OCI-LY1 (cell line): ENCODE measurements at regions not wholly inside any gene's neighbourhood (a gene's known extent, or its start where the extent isn't known, plus 50 kb on each side); places are given as distances from the start of the nearest gene placed in this dataset.

ENCODE experiments used
- H2AFZ ChIP-seq: fragments of 200-600 bp; sonication (generic), shearing (Covaris generic); 2 replicates; pipeline ENCODE4 v1.6.0; 2014; ENCODE audit warnings: antibody characterized with exemption, mild to moderate bottlenecking, low read length
- H3F3A ChIP-seq: fragments of 200-600 bp; sonication (generic), shearing (Covaris generic); 2 replicates; pipeline ENCODE4 v1.6.0; 2014; ENCODE audit warnings: mild to moderate bottlenecking, antibody characterized with exemption, low read length, moderate library complexity; ENCODE audit not compliant: insufficient read depth
- H3K27ac ChIP-seq: fragments of 200-600 bp; sonication (generic); 2 replicates; pipeline ENCODE4 v1.5.1; 2014; ENCODE audit warnings: low read length, mixed run types, mild to moderate bottlenecking, low read depth; ENCODE audit not compliant: poor library complexity, severe bottlenecking
- H3K27me3 ChIP-seq: fragments of 200-600 bp; sonication (generic); 2 replicates; pipeline ENCODE4 v1.6.0; 2014; ENCODE audit warnings: antibody characterized with exemption, mild to moderate bottlenecking, low read length, moderate library complexity; ENCODE audit not compliant: insufficient read depth
- H3K36me3 ChIP-seq: fragments of 200-600 bp; sonication (generic); 2 replicates; pipeline ENCODE4 v1.6.1; 2014; ENCODE audit warnings: mild to moderate bottlenecking, antibody characterized with exemption, low read length, moderate library complexity, mixed read lengths; ENCODE audit not compliant: insufficient read depth
- H3K4me1 ChIP-seq: fragments of 200-600 bp; sonication (generic); 2 replicates; pipeline ENCODE4 v1.5.1; 2014; ENCODE audit warnings: mild to moderate bottlenecking, low read length, moderate library complexity; ENCODE audit not compliant: insufficient read depth, severe bottlenecking
- H3K4me2 ChIP-seq: fragments of 200-600 bp; sonication (generic), shearing (Covaris generic); 2 replicates; pipeline ENCODE4 v1.6.1; 2014; ENCODE audit warnings: low read length
- H3K4me3 ChIP-seq: fragments of 200-600 bp; sonication (generic); 2 replicates; pipeline ENCODE4 v1.5.1; 2014; ENCODE audit warnings: low read length, low read depth, mild to moderate bottlenecking, mixed read lengths; ENCODE audit not compliant: poor library complexity, severe bottlenecking
- H3K79me2 ChIP-seq: fragments of 200-600 bp; shearing (Covaris generic); 2 replicates; pipeline ENCODE4 v1.6.1; 2016; ENCODE audit warnings: mixed run types, low read length, mixed read lengths; ENCODE audit not compliant: insufficient read depth
- H3K9ac ChIP-seq: fragments of 200-600 bp; sonication (generic), shearing (Covaris generic); 2 replicates; pipeline ENCODE4 v1.6.1; 2014; ENCODE audit warnings: mild to moderate bottlenecking, low read length, mixed read lengths
- H3K9me2 ChIP-seq: fragments of 200-600 bp; sonication (generic), shearing (Covaris generic); 2 replicates; pipeline ENCODE4 v1.6.1; 2014; ENCODE audit warnings: low read depth, mild to moderate bottlenecking, low read length, mixed read lengths
- H3K9me3 ChIP-seq: fragments of 200-600 bp; shearing (Covaris generic); 2 replicates; pipeline ENCODE4 v1.6.1; 2014; ENCODE audit warnings: low read length, mixed read lengths
- H4K20me1 ChIP-seq: fragments of 200-600 bp; sonication (generic), shearing (Covaris generic); 2 replicates; pipeline ENCODE4 v1.6.0; 2016; ENCODE audit warnings: mild to moderate bottlenecking, low read length; ENCODE audit not compliant: insufficient read depth
- CTCF ChIP-seq: fragments of 200-600 bp; sonication (generic), shearing (Covaris generic); IDR thresholded peaks from 2 replicates; pipeline ENCODE4 v1.5.1; 2017; ENCODE audit warnings: mild to moderate bottlenecking, antibody characterized with exemption, low read length, moderate library complexity, mixed read lengths
- EZH2 ChIP-seq: fragments of 200-600 bp; sonication (generic), shearing (Covaris generic); IDR thresholded peaks from 2 replicates; pipeline ENCODE4 v1.8.0; 2017; ENCODE audit warnings: borderline replicate concordance, mixed run types, mild to moderate bottlenecking, antibody characterized with exemption, low read length, moderate library complexity, mixed read lengths

GRCh38 chr6:98260382-98260781 is 574.0 kb upstream of the POU3F2 start:
- Histone ChIP-seq H2AFZ (no peak overlapping the region), H3F3A (no peaks in the 10 kb centered on the region), H3K9ac (no peak overlapping the region), H3K9me2 (no peaks in the 10 kb centered on the region), H4K20me1 (no peaks in the 10 kb centered on the region), H3K27ac (no peak overlapping the region), H3K9me3 (no peaks in the 10 kb centered on the region), H3K79me2 (no peaks in the 10 kb centered on the region), H3K4me3 (no peak overlapping the region), H3K4me1 (no peaks in the 10 kb centered on the region), H3K27me3 (no peaks in the 10 kb centered on the region), H3K4me2 (no peak overlapping the region), H3K36me3 (no peaks in the 10 kb centered on the region)
- no peak for TF ChIP-seq CTCF
- TF ChIP-seq EZH2: no peak

DNA sequence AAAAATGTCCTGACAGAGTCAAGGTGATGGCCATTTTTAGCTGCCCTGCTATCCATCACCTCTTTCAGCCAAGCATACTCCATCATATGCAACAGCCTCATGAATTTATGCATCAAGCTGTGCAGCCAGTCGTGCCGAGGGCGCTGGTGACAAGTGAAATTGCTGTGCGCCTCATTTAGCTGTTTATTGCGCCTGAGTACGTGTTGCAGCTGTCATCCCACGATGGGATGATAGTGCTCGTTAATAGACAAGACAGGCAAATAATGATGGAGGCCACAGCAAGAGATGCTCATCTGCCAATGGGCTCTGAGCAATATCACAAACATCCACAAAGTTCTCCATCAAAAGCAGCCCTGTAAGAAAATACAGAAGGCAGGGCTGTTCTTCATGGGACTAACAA is 562.3 kb upstream of the POU3F2 start:
- Histone ChIP-seq H3K27ac (no peak overlapping the region), H3K4me1 (no peaks in the 10 kb centered on the region), H3K4me2 (no peak overlapping the region), H3K27me3 (no peaks in the 10 kb centered on the region), H3F3A (no peaks in the 10 kb centered on the region), H2AFZ (no peak overlapping the region), H3K4me3 (no peak overlapping the region), H3K79me2 (no peaks in the 10 kb centered on the region), H4K20me1 (no peaks in the 10 kb centered on the region), H3K9me2 (no peaks in the 10 kb centered on the region), H3K9ac (no peak overlapping the region), H3K36me3 (no peaks in the 10 kb centered on the region), H3K9me3 (no peaks in the 10 kb centered on the region)
- TF ChIP-seq EZH2 (no peak), CTCF (no peak)

- Histone ChIP-seq H3K4me2 (no peak overlapping the region), H3K36me3 (no peaks in the 10 kb centered on the region), H4K20me1 (no peaks in the 10 kb centered on the region), H3F3A (no peaks in the 10 kb centered on the region), H3K79me2 (no peaks in the 10 kb centered on the region), H3K9ac (no peak overlapping the region), H3K9me3 (no peaks in the 10 kb centered on the region), H3K27me3 (no peaks in the 10 kb centered on the region), H3K4me1 (no peaks in the 10 kb centered on the region), H3K27ac (no peak overlapping the region), H2AFZ (no peak overlapping the region), H3K4me3 (no peak overlapping the region), H3K9me2 (no peaks in the 10 kb centered on the region)
- TF ChIP-seq EZH2: no peak
- TF ChIP-seq CTCF: no peak
Measured at GRCh38 chr6:98274691-98275090, 559.7 kb upstream of the POU3F2 start.
